ENCODE measurements at regions not wholly inside any gene's neighbourhood (a gene's known extent, or its start where the extent isn't known, plus 50 kb on each side); places are given as distances from the start of the nearest gene placed in this dataset.

GRCh38 chr3:104154896-104155295 lies 1211.8 kb upstream of the ALCAM start:
- H3K27me3 ChIP-seq (ENCODE audit: insufficient read depth, poor library complexity, severe bottlenecking), result no peaks in the 10 kb centered on the region
- H3K4me3 ChIP-seq (replicated peaks; ENCODE audit: insufficient read depth, low read length), result no peak overlapping the region
- no peak for TF ChIP-seq CTCF (IDR thresholded peaks at IDR 0.05; ENCODE audit: insufficient read depth, low read length)
- TF ChIP-seq POLR2AphosphoS5 (IDR thresholded peaks at IDR 0.05; ENCODE audit: low read depth), result no peak
- TF ChIP-seq GABPA (IDR thresholded peaks at IDR 0.05; ENCODE audit: low read depth), result no peak
- TF ChIP-seq REST (IDR thresholded peaks at IDR 0.05; ENCODE audit: insufficient replicate concordance, low read depth), result no peak
- no peak for TF ChIP-seq SPI1 (IDR thresholded peaks at IDR 0.05; ENCODE audit: borderline replicate concordance, low read depth)
- H3K27ac ChIP-seq (replicated peaks), result no peak overlapping the region
- no peak for DNase-seq (ENCODE audit: low read depth in 1 of 2, low spot score in 1 of 2)

- TF ChIP-seq CTCF (IDR thresholded peaks at IDR 0.05; ENCODE audit: insufficient read depth, low read length), result no peak
- TF ChIP-seq REST (IDR thresholded peaks at IDR 0.05; ENCODE audit: insufficient replicate concordance, low read depth), result no peak
- no peak for TF ChIP-seq POLR2AphosphoS5 (IDR thresholded peaks at IDR 0.05; ENCODE audit: low read depth)
- no peak for TF ChIP-seq SPI1 (IDR thresholded peaks at IDR 0.05; ENCODE audit: borderline replicate concordance, low read depth)
- no peak for TF ChIP-seq GABPA (IDR thresholded peaks at IDR 0.05; ENCODE audit: low read depth)
- H3K27ac ChIP-seq (replicated peaks), result no peak overlapping the region
- H3K4me3 ChIP-seq (replicated peaks; ENCODE audit: insufficient read depth, low read length), result no peak overlapping the region
- no peaks in the 10 kb centered on the region for H3K27me3 ChIP-seq (ENCODE audit: insufficient read depth, poor library complexity, severe bottlenecking)
- no peak for DNase-seq (ENCODE audit: low read depth in 1 of 2, low spot score in 1 of 2)
These were observed 1200.8 kb upstream of the ALCAM start for GRCh38 chr3:104165866-104166265.

- no peak for TF ChIP-seq POLR2AphosphoS5 (IDR thresholded peaks at IDR 0.05; ENCODE audit: low read depth)
- no peak for TF ChIP-seq SPI1 (IDR thresholded peaks at IDR 0.05; ENCODE audit: borderline replicate concordance, low read depth)
- no peak for TF ChIP-seq REST (IDR thresholded peaks at IDR 0.05; ENCODE audit: insufficient replicate concordance, low read depth)
- no peak for TF ChIP-seq GABPA (IDR thresholded peaks at IDR 0.05; ENCODE audit: low read depth)
- TF ChIP-seq CTCF (IDR thresholded peaks at IDR 0.05; ENCODE audit: insufficient read depth, low read length), result no peak
- Histone ChIP-seq H3K4me3 (replicated peaks; ENCODE audit: insufficient read depth, low read length) (no peak overlapping the region), H3K27me3 (ENCODE audit: insufficient read depth, poor library complexity, severe bottlenecking) (no peaks in the 10 kb centered on the region), H3K27ac (replicated peaks) (no peak overlapping the region)
- no peak for DNase-seq (ENCODE audit: low read depth in 1 of 2, low spot score in 1 of 2)
These were observed 1198.3 kb upstream of the ALCAM start for GRCh38 chr3:104168386-104168785.

Measured in HL-60 (cell line).